Lower lobe of right lung (tissue), 2 donors: ENCODE measurements at regions not wholly inside any gene's neighbourhood (a gene's known extent, or its start where the extent isn't known, plus 50 kb on each side); places are given as distances from the start of the nearest gene placed in this dataset.

ENCODE experiments used
- ATAC-seq, 2 donors: fragments of 200-7000 bp; cut with Tn5 transposase; one replicate each; pipeline ENCODE4 v1.9.1; 2020 to 2022; ENCODE audit warnings: mild to moderate bottlenecking in 2 of 2, moderate library complexity in 2 of 2
- DNase-seq: peaks from one replicate; pipeline ENCODE4 v3.0.0-alpha.2; 2020
- H3K27ac ChIP-seq: fragments of 200-600 bp; one replicate; pipeline ENCODE4 v1.8.0; 2022
- H3K27me3 ChIP-seq: fragments of 200-600 bp; one replicate; pipeline ENCODE4 v1.8.0; 2022; ENCODE audit warnings: low read depth
- H3K36me3 ChIP-seq: fragments of 200-600 bp; one replicate; pipeline ENCODE4 v1.8.0; 2022; ENCODE audit warnings: mild to moderate bottlenecking
- H3K4me1 ChIP-seq: fragments of 200-600 bp; one replicate; pipeline ENCODE4 v1.8.0; 2022
- H3K4me3 ChIP-seq: fragments of 200-600 bp; one replicate; pipeline ENCODE4 v1.8.0; 2022; ENCODE audit warnings: mild to moderate bottlenecking
- H3K9me3 ChIP-seq: fragments of 200-600 bp; one replicate; pipeline ENCODE4 v1.8.0; 2022
- intact Hi-C: fragments of 100-400 bp; cut with DNase I; formaldehyde crosslinking; loops from one replicate; pipeline ENCODE4 v1.11.0; 2022
- TF ChIP-seq, protein P1 (sequence below): fragments of 200-600 bp; IDR thresholded peaks from one replicate; pipeline ENCODE4 v1.8.0; 2022; ENCODE audit warnings: antibody characterized with exemption, mild to moderate bottlenecking
- donor health status: DM: no; HTN: yes; CAD: no; lungs with severe emphysema.

GRCh38 chr2:107027810-107028209, 141.8 kb upstream of the ST6GAL2 start:
- intact Hi-C loops: no loop called here
- no peak overlapping the region for H3K4me3 ChIP-seq
- TF ChIP-seq, protein P1, sequence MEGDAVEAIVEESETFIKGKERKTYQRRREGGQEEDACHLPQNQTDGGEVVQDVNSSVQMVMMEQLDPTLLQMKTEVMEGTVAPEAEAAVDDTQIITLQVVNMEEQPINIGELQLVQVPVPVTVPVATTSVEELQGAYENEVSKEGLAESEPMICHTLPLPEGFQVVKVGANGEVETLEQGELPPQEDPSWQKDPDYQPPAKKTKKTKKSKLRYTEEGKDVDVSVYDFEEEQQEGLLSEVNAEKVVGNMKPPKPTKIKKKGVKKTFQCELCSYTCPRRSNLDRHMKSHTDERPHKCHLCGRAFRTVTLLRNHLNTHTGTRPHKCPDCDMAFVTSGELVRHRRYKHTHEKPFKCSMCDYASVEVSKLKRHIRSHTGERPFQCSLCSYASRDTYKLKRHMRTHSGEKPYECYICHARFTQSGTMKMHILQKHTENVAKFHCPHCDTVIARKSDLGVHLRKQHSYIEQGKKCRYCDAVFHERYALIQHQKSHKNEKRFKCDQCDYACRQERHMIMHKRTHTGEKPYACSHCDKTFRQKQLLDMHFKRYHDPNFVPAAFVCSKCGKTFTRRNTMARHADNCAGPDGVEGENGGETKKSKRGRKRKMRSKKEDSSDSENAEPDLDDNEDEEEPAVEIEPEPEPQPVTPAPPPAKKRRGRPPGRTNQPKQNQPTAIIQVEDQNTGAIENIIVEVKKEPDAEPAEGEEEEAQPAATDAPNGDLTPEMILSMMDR: no peak
- H3K27ac ChIP-seq: no peak overlapping the region
- no peaks in the 10 kb centered on the region for H3K36me3 ChIP-seq
- no peaks in the 10 kb centered on the region for H3K4me1 ChIP-seq
- DNase-seq: no peak
- H3K9me3 ChIP-seq: no peaks in the 10 kb centered on the region
- ATAC-seq: no peak
- no peaks in the 10 kb centered on the region for H3K27me3 ChIP-seq

GRCh38 chr2:107028661-107029060, 142.7 kb upstream of the ST6GAL2 start:
- no peaks in the 10 kb centered on the region for H3K27me3 ChIP-seq
- ATAC-seq: no peak
- intact Hi-C loops: no loop called here
- H3K4me3 ChIP-seq: no peak overlapping the region
- no peak overlapping the region for H3K27ac ChIP-seq
- no peak for DNase-seq
- H3K36me3 ChIP-seq: no peaks in the 10 kb centered on the region
- no peaks in the 10 kb centered on the region for H3K9me3 ChIP-seq
- H3K4me1 ChIP-seq: no peaks in the 10 kb centered on the region
- TF ChIP-seq, protein P1: no peak

DNA sequence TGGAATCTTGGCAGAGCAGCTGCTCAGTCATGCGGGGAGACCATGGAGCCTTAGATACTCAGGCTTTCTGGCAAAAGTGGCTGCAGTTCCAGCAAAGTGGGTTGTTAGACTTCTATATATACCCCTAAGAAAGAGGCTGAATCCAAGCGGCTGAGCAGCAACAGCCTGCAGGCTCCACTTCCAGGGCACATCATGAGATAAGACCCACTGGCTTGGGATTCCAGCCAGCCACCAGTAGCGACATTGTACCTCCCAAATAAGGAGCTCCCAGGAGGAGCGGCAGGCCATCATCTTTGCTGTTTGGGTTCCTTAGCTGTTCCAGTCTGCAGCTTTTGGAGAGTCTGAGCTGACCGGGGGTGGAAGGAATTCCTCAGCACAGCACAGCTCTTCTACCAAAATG, 150.3 kb upstream of the ST6GAL2 start:
- ATAC-seq: no peak
- peaks cover 2% of the 10 kb centered on the region for H3K27me3 ChIP-seq
- no peak for DNase-seq
- H3K36me3 ChIP-seq: no peaks in the 10 kb centered on the region
- no peaks in the 10 kb centered on the region for H3K4me1 ChIP-seq
- TF ChIP-seq, protein P1: no peak
- no peak overlapping the region for H3K4me3 ChIP-seq
- intact Hi-C loops: no loop called here
- peaks cover 12% of the 10 kb centered on the region for H3K9me3 ChIP-seq
- no peak overlapping the region for H3K27ac ChIP-seq

DNA sequence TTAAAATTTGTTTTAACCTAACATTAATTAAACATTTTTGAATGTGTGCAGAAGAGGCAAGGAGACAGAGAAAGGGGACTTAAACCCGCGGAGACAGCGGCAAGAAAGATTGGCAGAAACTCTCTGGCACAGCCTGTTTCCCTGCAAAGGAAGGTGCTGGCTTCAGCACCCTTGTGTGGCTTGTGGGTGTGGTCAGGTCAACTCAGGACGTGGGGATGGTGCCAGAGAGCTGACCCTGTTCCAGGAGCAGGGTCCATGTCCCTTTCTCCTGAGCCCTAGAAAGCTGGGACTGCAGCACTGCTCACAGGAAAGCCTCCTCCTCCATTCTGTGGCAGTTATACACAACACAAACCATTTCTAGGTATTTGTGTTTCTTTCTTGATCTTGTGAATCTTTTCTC, 176.2 kb upstream of the ST6GAL2 start:
- no peaks in the 10 kb centered on the region for H3K4me1 ChIP-seq
- ATAC-seq (no peak), DNase-seq (no peak)
- H3K27me3 ChIP-seq: no peaks in the 10 kb centered on the region
- no peak overlapping the region for H3K4me3 ChIP-seq
- H3K36me3 ChIP-seq: no peaks in the 10 kb centered on the region
- H3K27ac ChIP-seq: no peak overlapping the region
- intact Hi-C loops: no loop called here
- H3K9me3 ChIP-seq: no peaks in the 10 kb centered on the region
- TF ChIP-seq, protein P1: no peak

- intact Hi-C loops: no loop called here
- Histone ChIP-seq H3K9me3 (no peaks in the 10 kb centered on the region), H3K36me3 (no peaks in the 10 kb centered on the region), H3K27ac (no peak overlapping the region), H3K4me3 (no peak overlapping the region), H3K4me1 (no peaks in the 10 kb centered on the region), H3K27me3 (no peaks in the 10 kb centered on the region)
- DNase-seq (no peak), ATAC-seq (no peak)
- TF ChIP-seq, protein P1: no peak
Measured at GRCh38 chr2:107062599-107063220, 176.7 kb upstream of the ST6GAL2 start.
